Muscle of arm (tissue), 1 donor: ENCODE measurements at regions not wholly inside any gene's neighbourhood (a gene's known extent, or its start where the extent isn't known, plus 50 kb on each side); places are given as distances from the start of the nearest gene placed in this dataset.
A peak's percentile ranks its signal among the peaks of the same experiment; 100 is the strongest.

Source experiments
- DNase-seq: peaks from one replicate; pipeline ENCODE4 v3.0.0-alpha.2; 2013

GRCh38 chrX:39667736-39668482 is 429.8 kb downstream of the BCOR start:
- DNase-seq, result no peak

- no peak for DNase-seq
Measured at GRCh38 chrX:39669668-39670067, 428.1 kb downstream of the BCOR start.

GRCh38 chrX:39670281-39670680 is 427.5 kb downstream of the BCOR start:
- no peak for DNase-seq

GRCh38 chrX:39672405-39672804 is 425.4 kb downstream of the BCOR start:
- no peak for DNase-seq

- DNase-seq, result no peak
Measured at GRCh38 chrX:39674490-39675161, 423.1 kb downstream of the BCOR start.

- no peak for DNase-seq
Measured at GRCh38 chrX:39675162-39675553, 422.6 kb downstream of the BCOR start.

- no peak for DNase-seq
Measured at GRCh38 chrX:39675619-39676018, 422.1 kb downstream of the BCOR start.

- DNase-seq, result no peak
Measured at GRCh38 chrX:39676434-39676833, 421.3 kb downstream of the BCOR start.

- no peak for DNase-seq
Measured at GRCh38 chrX:39677585-39677977, 420.2 kb downstream of the BCOR start.

GRCh38 chrX:39677978-39678791 is 419.6 kb downstream of the BCOR start:
- DNase-seq, result no peak

GRCh38 chrX:39678914-39679313 is 418.8 kb downstream of the BCOR start:
- DNase-seq, result no peak

GRCh38 chrX:39679497-39680157 is 418.1 kb downstream of the BCOR start:
- no peak for DNase-seq

GRCh38 chrX:39681885-39682284 is 415.9 kb downstream of the BCOR start:
- DNase-seq, result no peak

- no peak for DNase-seq
Measured at GRCh38 chrX:39682778-39683177, 415.0 kb downstream of the BCOR start.

- no peak for DNase-seq
Measured at GRCh38 chrX:39688219-39688575, 409.6 kb downstream of the BCOR start.

- peak; percentile 51 for DNase-seq
Measured at GRCh38 chrX:39688576-39689375, 409.0 kb downstream of the BCOR start.

GRCh38 chrX:39689376-39690104 is 408.2 kb downstream of the BCOR start:
- no peak for DNase-seq

- no peak for DNase-seq
Measured at GRCh38 chrX:39690541-39691415, 407.0 kb downstream of the BCOR start.

GRCh38 chrX:39691724-39692123 is 406.0 kb downstream of the BCOR start:
- DNase-seq, result no peak

GRCh38 chrX:39692796-39693195 is 405.0 kb downstream of the BCOR start:
- no peak for DNase-seq
